NCI-H1092 treated with DMSO at 0.1 percent for 48 hours (cell line): ENCODE measurements at regions not wholly inside any gene's neighbourhood (a gene's known extent, or its start where the extent isn't known, plus 50 kb on each side); places are given as distances from the start of the nearest gene placed in this dataset.
"Not testable (repeated sequence)": the region's sequence is repeated elsewhere in the genome, so short reads cannot be mapped to it uniquely, and the experiment has no call there.

Experiments
- DNase-seq: peaks from one replicate; lab custom pipeline; 2025; lab: John Stamatoyannopoulos, UW

GRCh38 chr2:163081754-163082153 is 243.2 kb upstream of the KCNH7 start:
- DNase-seq: no peak

GRCh38 chr2:163077241-163077640 is 238.7 kb upstream of the KCNH7 start:
- DNase-seq: no peak

DNA sequence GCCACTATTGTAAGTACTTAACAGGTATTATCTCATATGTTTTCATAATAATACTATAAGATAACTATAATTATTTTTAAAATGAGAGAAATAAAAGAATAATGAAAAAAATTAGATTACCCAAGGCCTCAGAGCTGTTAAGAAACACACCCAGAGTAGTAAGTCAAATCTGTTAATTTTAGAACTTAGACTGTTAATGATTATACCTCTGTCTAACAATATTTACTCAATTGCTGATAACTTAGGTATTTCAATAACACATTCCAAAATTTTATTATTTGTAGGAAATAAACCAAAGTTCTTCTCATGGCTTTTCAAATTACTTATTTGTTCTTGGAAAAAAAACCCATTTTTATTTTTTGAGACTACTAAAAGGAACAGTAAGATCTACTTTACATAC is 227.5 kb upstream of the KCNH7 start:
- DNase-seq: no peak

- DNase-seq: no peak
These were observed 224.0 kb upstream of the KCNH7 start for GRCh38 chr2:163062524-163062923.

DNA sequence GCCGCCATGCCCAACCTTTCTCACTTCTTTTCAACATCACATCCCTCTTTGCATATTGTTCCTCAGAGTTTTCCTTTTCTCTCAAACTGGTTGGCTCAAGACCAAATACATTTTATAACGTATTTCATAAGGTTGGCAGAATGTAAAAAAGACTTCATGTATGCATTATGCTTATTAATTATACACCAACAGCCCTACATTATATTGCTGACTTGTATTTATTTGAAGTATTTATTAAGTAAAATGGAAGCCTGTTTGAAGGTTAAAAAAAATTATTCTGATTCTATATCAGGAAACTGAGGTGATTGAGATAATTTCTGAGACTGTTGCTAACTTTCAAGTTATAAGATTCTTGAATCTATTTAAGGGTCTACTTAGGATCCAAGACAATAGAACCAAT is 208.0 kb upstream of the KCNH7 start:
- DNase-seq: no peak

DNA sequence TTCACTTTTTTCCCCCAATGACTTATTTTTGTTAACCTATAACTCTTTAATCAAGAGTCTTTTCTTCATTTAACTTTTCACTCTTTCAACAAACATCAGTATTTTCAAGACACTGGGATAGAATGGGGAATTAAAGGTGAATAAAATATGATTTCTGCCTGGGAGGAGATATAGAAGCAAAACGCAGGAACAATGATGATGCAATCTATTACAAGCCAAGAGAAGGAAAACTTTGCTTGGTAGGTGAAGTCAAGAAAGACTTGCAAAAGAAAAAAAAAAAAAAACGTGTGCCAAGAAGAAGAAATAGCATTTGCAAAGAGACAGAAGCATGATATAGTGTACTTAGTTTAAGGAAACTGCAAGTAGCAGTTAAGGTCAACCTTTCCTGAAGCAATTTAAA is 207.3 kb upstream of the KCNH7 start:
- no peak for DNase-seq

GRCh38 chr2:163044114-163044513 is 205.5 kb upstream of the KCNH7 start:
- no peak for DNase-seq

- DNase-seq: no peak
These were observed 204.6 kb upstream of the KCNH7 start for GRCh38 chr2:163043201-163043600.

GRCh38 chr2:163039266-163039665 is 200.7 kb upstream of the KCNH7 start:
- no peak for DNase-seq

DNA sequence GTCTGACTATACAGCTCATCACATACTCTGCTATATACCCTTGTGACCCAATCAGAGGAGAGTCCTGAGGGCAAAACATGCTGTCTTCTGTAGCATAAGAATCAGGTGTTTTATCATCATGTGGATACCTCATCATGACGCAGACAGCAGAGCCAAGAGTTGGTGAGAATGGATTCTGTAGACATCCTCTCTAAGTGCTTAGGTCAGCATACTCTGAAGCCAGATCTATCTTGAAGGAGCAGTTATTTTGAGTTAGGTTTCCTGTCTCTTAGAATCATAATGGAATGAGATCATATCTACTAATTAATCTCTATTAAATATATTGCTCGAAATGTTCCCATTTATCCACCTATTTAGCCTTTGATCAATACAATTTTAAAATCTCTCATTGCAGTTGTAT is 190.2 kb upstream of the KCNH7 start:
- no peak for DNase-seq

GRCh38 chr2:163026136-163026775 is 187.7 kb upstream of the KCNH7 start:
- DNase-seq: not testable (repeated sequence)

DNA sequence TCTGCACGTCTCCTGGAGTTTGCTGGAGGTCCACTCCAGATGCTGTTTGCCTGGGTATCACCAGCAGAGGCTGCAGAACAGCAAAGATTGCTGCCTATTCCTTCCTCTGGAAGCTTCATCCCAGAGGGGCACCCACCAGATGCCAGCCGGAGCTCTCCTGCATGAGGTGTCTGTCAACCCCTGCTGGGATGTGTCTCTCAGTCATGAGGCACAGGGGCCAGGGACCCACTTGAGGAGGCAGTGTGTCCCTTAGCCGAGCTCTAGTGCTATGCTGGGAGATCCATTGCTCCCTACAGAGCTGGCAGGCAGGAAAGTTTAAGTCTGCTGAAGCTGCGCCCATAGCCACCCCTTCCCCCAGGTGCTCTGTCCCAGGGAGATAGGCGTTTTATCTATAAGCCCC is 178.3 kb upstream of the KCNH7 start:
- DNase-seq: not testable (repeated sequence)

DNA sequence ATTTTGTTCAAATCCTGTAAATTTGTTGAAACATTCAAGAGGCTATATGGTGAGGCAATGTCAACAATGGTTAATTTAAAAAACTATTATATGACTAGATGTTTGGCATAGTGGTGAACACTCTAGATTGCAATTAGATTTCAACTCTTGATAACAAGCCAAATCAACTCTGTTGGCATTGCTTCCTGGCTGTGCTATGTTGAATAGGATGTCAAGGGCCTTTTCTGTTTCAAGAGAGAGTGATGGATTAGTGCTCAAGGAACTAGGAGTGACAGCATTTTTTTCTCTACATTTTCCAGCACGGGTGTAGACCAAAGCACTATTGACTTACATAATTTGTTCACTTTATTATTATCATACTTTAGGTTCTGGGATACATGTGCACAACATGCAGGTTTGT is 172.4 kb upstream of the KCNH7 start:
- peak; percentile 93 for DNase-seq

GRCh38 chr2:163008642-163009041 is 170.1 kb upstream of the KCNH7 start:
- no peak for DNase-seq

GRCh38 chr2:162994718-162995117 is 156.2 kb upstream of the KCNH7 start:
- no peak for DNase-seq

DNA sequence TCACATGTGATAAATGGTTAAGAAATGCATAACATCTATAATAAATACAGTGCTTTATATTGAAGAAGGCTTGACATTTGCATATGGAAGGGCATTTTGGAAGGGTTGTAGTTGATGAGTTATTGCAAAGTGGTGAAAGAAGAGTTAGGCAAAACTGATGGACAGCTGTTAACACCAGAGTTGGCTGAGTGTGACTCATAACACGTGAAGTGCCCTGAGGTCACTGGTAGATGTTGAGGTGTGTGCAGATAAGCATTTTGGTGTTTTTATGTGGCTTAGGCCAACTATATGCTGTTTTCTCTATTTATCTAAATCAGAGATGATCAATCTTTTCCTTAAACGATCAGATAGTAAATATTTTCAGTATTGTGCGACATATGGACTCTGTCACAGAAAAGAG is 154.3 kb upstream of the KCNH7 start:
- DNase-seq: no peak

GRCh38 chr2:162989507-162989906 is 150.9 kb upstream of the KCNH7 start:
- peak; percentile 6 for DNase-seq

DNA sequence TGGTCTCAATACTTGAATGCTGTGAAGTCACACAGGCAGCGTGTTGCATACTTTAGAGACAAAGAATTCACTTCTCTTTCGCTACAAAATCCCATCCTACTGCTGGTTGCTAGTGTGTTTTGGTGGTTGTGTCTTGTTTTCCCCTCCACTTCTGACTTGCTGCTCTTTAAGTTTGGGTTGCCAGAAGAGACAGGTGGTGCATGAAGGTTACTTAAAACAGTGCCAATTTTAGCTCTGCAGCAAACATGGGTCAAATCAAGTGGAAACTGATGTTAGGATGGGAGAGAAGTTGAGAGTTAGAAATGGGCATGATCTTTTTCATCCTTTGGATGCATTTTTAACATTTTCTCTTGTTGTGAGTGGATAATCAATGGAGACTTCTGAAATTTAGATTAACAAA is 136.2 kb upstream of the KCNH7 start:
- no peak for DNase-seq

DNA sequence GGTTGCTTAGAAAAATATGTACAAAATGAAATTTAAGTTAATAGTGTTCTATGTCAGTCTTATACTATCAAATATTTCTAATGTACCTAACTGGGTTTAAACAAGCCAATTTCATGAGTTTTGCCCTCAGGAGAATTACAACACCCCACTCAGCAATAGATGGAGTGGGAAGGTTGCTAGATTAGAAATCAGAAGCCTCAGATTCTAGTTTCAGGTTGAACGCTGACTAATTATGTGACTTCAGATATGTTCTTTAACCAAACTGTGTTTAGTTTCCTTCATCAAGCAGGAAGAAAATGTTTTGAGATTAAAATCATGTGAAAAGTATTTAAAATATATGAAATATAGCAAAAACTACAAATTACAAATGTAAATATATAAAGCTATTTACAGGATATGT is 133.8 kb upstream of the KCNH7 start:
- DNase-seq: no peak

GRCh38 chr2:162968306-162968705 is 129.7 kb upstream of the KCNH7 start:
- no peak for DNase-seq

- DNase-seq: no peak
These were observed 129.2 kb upstream of the KCNH7 start for GRCh38 chr2:162967811-162968210.

DNA sequence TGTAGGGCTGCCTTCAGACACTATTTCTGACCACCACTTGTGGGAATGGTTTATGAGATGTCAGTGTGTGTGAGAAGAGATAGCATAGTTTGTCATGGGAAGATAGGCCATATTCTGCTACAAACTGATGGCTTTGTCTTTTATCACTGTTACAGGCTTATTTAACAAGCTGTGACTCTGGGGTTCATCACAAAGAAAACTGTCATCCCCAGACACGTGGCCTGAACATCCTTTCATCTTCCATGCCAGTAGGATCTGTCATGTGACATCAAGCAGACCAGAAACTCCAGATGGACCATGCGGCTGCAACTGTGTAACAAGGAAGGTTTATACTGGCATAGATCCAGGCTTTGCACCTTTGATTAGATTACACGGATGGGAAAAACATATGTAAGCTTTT is 128.6 kb upstream of the KCNH7 start:
- DNase-seq: no peak

- DNase-seq: no peak
These were observed 126.6 kb upstream of the KCNH7 start for GRCh38 chr2:162965191-162965590.

- no peak for DNase-seq
These were observed 125.9 kb upstream of the KCNH7 start for GRCh38 chr2:162964513-162964912.

DNA sequence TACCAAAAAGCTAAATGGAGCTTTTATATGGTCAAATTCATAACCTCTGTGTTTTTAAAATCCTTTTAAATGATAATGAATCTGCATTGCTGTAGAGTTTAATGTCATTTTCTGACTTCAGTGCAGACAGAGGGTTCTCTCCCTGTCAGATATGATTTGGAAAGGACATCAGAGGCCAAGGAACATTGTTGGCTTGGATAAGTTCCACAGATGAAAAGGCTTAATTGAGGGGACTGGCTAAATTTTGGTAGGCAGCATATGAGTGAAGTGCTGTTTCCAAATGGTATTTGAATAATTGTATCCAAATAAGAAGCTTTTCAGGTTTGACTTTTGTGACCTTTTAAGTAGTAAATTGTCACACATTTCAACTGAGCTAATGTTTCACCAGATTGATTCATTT is 124.6 kb upstream of the KCNH7 start:
- DNase-seq: no peak
